IPS-18c (cell line): ENCODE measurements at regions not wholly inside any gene's neighbourhood (a gene's known extent, or its start where the extent isn't known, plus 50 kb on each side); places are given as distances from the start of the nearest gene placed in this dataset.
A peak's percentile ranks its signal among the peaks of the same experiment; 100 is the strongest.
"Not testable (repeated sequence)": the region's sequence is repeated elsewhere in the genome, so short reads cannot be mapped to it uniquely, and the experiment has no call there.

ENCODE experiments used
- H3K4me3 ChIP-seq: 2 replicates; pipeline ENCODE4 v1.7.0; 2013; ENCODE audit warnings: low read depth, mild to moderate bottlenecking, low read length, moderate library complexity; ENCODE audit not compliant: insufficient read depth
- H3K9me3 ChIP-seq: one replicate; pipeline ENCODE4 v1.6.1; 2013; ENCODE audit warnings: mild to moderate bottlenecking, low read length, moderate library complexity; ENCODE audit not compliant: control insufficient read depth, insufficient read depth

DNA sequence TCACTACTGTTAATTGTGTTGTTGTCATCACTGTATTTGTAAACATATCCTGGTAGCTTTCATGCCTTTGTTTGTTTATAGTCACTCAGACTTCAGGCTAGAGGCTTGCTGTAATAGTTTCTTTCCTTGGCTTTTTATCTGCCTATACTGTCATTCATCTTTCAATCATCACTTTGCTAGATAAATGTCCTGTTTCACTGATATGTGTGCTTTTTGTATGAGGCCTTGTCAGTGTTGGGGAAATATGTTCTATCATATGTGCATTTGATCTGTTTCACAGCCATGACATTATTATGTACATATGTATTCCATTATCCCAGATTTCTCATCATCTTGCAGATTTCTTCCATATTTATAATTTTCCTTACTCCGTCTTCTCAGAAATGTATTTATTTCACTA is 558.9 kb upstream of the LRFN5 start:
- H3K9me3 ChIP-seq, result no peaks in the 10 kb centered on the region

DNA sequence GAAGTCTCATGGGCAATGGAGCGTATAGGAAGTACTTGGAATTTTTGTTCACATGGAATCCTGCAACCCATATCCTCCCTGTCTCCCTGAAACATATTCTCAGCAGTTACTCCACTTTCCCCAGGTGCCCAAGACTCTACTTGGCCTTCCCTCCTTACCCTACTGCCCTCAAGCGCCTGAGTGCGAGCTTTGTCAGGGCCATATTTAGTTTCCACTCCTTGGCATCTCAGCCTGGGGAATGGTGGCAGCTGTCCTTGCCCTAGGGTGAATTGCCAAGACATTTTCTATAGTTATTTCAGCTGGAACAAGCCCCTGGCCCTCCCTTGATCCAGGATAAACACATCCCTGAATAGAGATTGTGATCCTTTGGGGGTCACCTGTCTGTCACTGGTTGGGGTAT is 569.3 kb upstream of the LRFN5 start:
- no peaks in the 10 kb centered on the region for H3K9me3 ChIP-seq
- H3K4me3 ChIP-seq, result no peak overlapping the region

More for the DNA sequence above, 558.9 kb upstream of the LRFN5 start:
- no peak overlapping the region for H3K4me3 ChIP-seq

GRCh38 chr14:41034969-41035368 is 571.7 kb upstream of the LRFN5 start:
- Histone ChIP-seq H3K4me3 (no peak overlapping the region), H3K9me3 (no peaks in the 10 kb centered on the region)

GRCh38 chr14:41022932-41023331 is 583.7 kb upstream of the LRFN5 start:
- Histone ChIP-seq H3K9me3 (no peaks in the 10 kb centered on the region), H3K4me3 (no peak overlapping the region)

DNA sequence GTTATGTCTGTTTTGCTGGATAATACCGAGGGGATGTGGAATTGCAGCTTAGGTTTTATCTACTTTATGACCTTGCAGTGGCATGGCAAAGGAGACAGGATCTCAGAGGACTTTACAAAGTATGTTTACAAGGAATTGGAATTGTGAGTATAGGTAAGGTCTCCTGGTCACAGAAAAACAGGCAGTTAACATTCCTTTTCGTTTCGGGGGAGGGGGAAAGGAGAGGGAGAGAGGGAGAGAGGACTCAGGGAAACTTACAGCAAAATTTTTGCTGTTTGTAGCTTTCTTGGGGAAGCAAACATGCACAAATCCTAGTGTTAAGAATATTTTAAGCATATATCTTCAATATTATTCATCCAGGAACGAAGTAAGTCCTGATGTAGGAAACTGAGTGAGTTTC is 590.5 kb upstream of the LRFN5 start:
- Histone ChIP-seq H3K4me3 (no peak overlapping the region), H3K9me3 (no peaks in the 10 kb centered on the region)

GRCh38 chr14:41000350-41000749 is 606.3 kb upstream of the LRFN5 start:
- Histone ChIP-seq H3K9me3 (no peaks in the 10 kb centered on the region), H3K4me3 (no peak overlapping the region)

DNA sequence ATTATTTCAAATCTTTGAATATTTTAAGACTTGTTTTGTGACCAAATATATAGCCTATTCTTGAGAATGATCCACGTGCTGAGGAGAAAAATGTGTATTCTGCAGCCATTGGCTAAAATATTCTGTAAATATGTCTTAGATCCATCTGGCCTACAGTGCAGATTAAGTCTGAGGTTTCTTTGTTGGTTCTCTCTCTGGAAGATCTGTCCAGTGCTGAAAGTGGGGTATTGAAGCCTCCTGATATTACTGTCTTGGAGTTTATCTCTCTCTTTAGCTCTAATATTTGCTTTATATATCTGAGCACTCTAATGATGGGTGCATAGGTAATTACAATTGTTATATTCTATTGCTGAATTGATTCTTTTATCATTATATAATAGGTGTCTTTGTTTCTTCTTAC is 617.4 kb upstream of the LRFN5 start:
- Histone ChIP-seq H3K9me3 (no peaks in the 10 kb centered on the region), H3K4me3 (no peak overlapping the region)

DNA sequence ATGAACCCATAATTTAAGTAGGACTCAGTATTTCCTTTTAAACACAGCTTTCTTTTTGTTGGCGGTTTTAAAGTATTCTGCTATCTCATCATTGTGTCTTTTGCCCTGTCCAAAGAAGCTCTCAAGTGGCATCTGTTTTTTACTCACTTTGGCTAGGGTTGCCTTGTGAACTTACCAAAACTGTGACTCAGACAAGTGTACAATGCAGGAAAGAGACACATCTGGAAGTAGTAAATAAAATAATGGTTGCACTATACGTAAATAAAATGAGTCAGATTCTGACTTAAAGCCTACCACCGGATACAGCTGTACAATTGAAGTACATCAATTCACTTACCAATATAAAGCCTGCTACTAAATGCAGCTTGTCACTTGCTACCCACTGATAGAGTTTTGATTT is 619.2 kb upstream of the LRFN5 start:
- Histone ChIP-seq H3K4me3 (no peak overlapping the region), H3K9me3 (no peaks in the 10 kb centered on the region)

DNA sequence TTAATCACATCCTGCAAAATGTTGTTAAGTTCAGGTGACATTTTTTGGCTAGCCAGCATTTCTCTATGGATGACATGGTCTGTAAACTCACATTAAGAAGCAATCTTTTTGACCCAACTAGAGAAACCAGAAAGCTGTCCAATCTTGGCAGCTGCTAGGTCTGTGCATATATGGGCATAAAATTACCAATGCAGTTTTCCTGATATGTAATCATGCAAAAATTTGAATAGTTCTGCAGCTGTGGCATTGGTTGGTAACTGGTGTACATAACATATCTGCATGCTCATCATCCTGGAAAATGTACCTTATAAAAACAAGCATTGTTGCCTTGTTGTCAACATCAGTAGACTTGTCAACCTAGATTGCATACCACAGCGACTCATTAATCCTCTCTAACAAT is 620.0 kb upstream of the LRFN5 start:
- Histone ChIP-seq H3K9me3 (no peaks in the 10 kb centered on the region), H3K4me3 (no peak overlapping the region)

- Histone ChIP-seq H3K4me3 (no peak overlapping the region), H3K9me3 (no peaks in the 10 kb centered on the region)
Observed at GRCh38 chr14:40985584-40985983, 621.1 kb upstream of the LRFN5 start.

DNA sequence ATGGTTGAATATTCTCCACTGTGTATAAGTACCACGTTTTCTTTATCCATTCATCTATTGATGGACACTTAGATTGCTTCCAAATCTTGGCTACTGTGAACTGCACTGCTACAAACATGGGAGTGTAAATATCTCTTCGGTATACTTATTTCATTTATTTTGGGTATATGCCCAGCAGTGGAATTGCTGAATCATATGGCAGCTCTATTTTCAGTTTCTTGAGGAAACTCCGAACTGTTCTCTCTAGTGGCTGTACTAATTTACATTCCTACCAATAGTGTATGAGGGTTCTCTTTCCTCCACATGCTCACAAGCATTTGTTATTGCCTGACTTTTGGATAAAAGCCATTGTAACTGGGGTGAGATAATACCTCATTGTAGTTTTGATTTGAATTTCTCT is 623.1 kb upstream of the LRFN5 start:
- Histone ChIP-seq H3K9me3 (no peaks in the 10 kb centered on the region), H3K4me3 (no peak overlapping the region)

GRCh38 chr14:40981247-40981646 is 625.4 kb upstream of the LRFN5 start:
- no peaks in the 10 kb centered on the region for H3K9me3 ChIP-seq
- no peak overlapping the region for H3K4me3 ChIP-seq

- not testable (repeated sequence) for H3K9me3 ChIP-seq, H3K4me3 ChIP-seq
Observed at GRCh38 chr14:40960257-40960656, 646.4 kb upstream of the LRFN5 start.

DNA sequence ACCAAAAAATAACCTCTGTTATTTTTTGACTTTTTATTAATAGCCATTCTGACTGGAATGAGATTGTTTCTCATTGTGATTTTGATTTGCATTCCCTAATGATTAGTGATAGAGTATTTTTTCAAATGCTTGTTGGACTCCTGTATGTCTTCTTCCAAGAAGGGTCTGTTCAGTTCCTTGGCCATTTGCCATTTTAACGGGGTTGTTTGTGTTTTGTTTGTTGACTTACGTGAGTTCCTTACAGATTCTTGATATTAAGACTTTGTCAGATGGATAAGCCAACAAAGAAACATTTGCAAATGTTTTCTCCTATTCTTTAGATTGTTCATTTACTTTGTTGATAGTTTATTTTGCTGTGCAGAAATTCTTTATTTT is 651.6 kb upstream of the LRFN5 start:
- Histone ChIP-seq H3K9me3 (no peaks in the 10 kb centered on the region), H3K4me3 (peak overlapping the region; percentile 26)

GRCh38 chr14:40954448-40955130 is 652.1 kb upstream of the LRFN5 start:
- peak overlapping the region; percentile 26 for H3K4me3 ChIP-seq
- not testable (repeated sequence) for H3K9me3 ChIP-seq

DNA sequence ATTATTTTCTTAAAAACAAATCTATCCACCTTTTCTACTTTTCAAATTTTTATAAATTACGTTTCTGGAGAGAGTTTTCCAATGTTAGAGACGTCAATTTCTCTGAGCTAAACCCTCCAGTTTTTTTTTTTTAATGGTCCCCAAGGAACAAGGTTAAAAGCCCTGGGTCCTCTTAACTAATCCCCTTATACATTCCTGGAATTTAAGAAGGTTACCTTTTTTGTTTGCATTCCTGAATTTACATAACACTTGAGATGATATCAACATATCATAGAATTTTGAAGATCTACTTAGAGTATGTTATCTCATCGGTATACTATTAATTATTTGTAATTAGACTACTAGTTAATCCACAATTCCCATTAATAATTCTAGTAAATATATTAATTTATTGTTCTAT is 662.2 kb upstream of the LRFN5 start:
- no peak overlapping the region for H3K4me3 ChIP-seq
- no peaks in the 10 kb centered on the region for H3K9me3 ChIP-seq

DNA sequence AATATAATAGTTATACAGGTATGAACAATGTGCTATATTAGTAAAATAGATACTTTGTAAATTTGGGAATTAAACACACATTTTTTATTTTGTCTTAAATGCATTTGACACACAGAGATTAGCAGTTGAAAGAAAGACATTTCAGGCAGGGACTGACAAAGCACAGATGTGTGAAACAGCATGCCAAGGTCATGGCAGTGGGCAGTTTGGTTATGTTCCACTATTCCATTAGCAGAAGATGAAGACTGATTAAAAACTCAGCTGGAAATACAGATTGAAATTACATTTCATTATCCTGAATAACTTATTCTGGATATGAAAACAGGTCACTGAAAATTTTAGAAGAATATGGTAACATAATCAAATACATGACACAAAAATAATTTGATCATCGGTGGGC is 669.8 kb upstream of the LRFN5 start:
- H3K4me3 ChIP-seq, result no peak overlapping the region
- H3K9me3 ChIP-seq, result no peaks in the 10 kb centered on the region

- H3K9me3 ChIP-seq, result no peaks in the 10 kb centered on the region
Observed at GRCh38 chr14:40920380-40920779, 686.3 kb upstream of the LRFN5 start.

DNA sequence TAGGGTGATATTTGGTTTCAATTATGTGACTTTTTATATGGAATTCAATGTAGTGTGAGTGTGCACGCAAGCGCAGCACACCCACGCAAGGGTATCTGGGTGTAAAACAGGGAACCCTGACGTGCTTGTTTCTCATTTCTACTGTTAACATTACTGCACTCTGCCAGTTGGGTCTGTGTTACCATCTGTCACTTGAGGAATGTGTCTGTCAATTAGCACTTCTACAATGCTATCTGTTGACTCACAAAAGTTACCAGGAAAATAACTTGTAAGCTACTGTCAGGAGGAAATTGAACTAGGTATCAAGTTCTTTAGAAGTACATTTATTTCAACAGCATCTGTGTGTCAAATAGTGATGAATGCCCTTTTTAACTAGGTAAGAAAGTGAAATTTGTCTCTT is 695.5 kb upstream of the LRFN5 start:
- no peaks in the 10 kb centered on the region for H3K9me3 ChIP-seq
- H3K4me3 ChIP-seq, result no peak overlapping the region

More at GRCh38 chr14:40920380-40920779, 686.3 kb upstream of the LRFN5 start:
- no peak overlapping the region for H3K4me3 ChIP-seq
